Activated CD4-positive, alpha-beta T cell treated with anti-CD3 and anti-CD28 coated beads for 36 hours (primary cell): ENCODE measurements at regions not wholly inside any gene's neighbourhood (a gene's known extent, or its start where the extent isn't known, plus 50 kb on each side); places are given as distances from the start of the nearest gene placed in this dataset.
A peak's percentile ranks its signal among the peaks of the same experiment; 100 is the strongest.
"Not testable (repeated sequence)": the region's sequence is repeated elsewhere in the genome, so short reads cannot be mapped to it uniquely, and the experiment has no call there.

Experiments
- ATAC-seq: fragments of 200-7000 bp; cut with Tn5 transposase; one replicate; pipeline ENCODE4 v1.10.0; 2021; ENCODE audit warnings: mild to moderate bottlenecking, moderate library complexity
- CTCF ChIA-PET: fragments of 350-600 bp; sonication (Branson Sonifier 250); formaldehyde crosslinking; loops from one replicate; lab custom pipeline; 2021; ENCODE audit warnings: antibody characterized with exemption; lab: Charles Lee
- POLR2A ChIA-PET: fragments of 350-600 bp; sonication (Branson Sonifier 250); formaldehyde crosslinking; loops from one replicate; lab custom pipeline; 2021; ENCODE audit warnings: antibody characterized with exemption, inconsistent platforms; lab: Charles Lee
- DNase-seq: peaks from one replicate; pipeline ENCODE4 v3.0.0-alpha.2; 2020
- H3K27ac Mint-ChIP-seq: one replicate; pipeline ENCODE4 v1.8.0; 2021; ENCODE audit warnings: mixed read lengths
- H3K27me3 Mint-ChIP-seq: one replicate; pipeline ENCODE4 v1.8.0; 2021; ENCODE audit warnings: mixed read lengths
- H3K36me3 Mint-ChIP-seq: one replicate; pipeline ENCODE4 v1.8.0; 2021; ENCODE audit warnings: low read depth, mixed read lengths
- H3K4me1 Mint-ChIP-seq: one replicate; pipeline ENCODE4 v1.8.0; 2021; ENCODE audit warnings: mixed read lengths
- H3K4me3 Mint-ChIP-seq: one replicate; pipeline ENCODE4 v1.8.0; 2021; ENCODE audit warnings: mild to moderate bottlenecking, moderate library complexity, mixed read lengths
- H3K9me3 Mint-ChIP-seq: one replicate; pipeline ENCODE4 v1.8.0; 2021; ENCODE audit warnings: low read depth, mixed read lengths
- intact Hi-C, 2 experiments: fragments of 100-400 bp; cut with DNase I in 1 of 2; cut with micrococcal nuclease in 1 of 2; formaldehyde crosslinking; loops; one replicate each; pipeline versions ENCODE4 v1.14.2 to v1.15.1; 2022 to 2024; cut with DNase I, micrococcal nuclease

DNA sequence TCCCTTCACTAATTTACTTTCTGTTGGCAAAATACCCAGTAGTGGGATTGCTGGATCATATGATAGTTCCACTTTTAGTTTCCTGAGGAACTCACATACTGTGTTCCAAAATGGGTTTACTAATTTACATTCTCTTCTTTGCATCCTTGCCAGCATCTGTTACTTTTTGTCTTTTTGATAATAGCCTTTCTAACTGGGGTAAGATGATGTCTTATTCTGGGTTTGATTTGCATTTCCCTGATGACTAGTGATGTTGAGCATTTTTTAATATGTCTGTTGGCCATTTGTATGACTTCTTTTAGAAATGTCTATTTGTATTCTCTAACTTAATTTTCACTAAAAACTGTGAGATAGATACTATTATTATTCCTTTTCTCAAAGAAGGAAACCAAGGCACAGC is 411.7 kb downstream of the SOCS6 start:
- DNase-seq (no peak), ATAC-seq (no peak)
- ChIA-PET POLR2A (interaction anchor here (0.6 kb wide), 1 partner anchor 336 kb away, joined by 3 read pairs; no protein-coding TSS in a partner anchor), CTCF (interaction anchor here (1.2 kb wide), 1 partner anchor 17 kb away, joined by 4 read pairs; no protein-coding TSS in a partner anchor)
- Mint-ChIP-seq H3K4me3 (no peak overlapping the region), H3K27me3 (no peaks in the 10 kb centered on the region), H3K27ac (no peak overlapping the region), H3K36me3 (peaks cover 8% of the 10 kb centered on the region), H3K4me1 (peaks cover 3% of the 10 kb centered on the region), H3K9me3 (peaks cover 13% of the 10 kb centered on the region)
- intact Hi-C loops = no loop called here

DNA sequence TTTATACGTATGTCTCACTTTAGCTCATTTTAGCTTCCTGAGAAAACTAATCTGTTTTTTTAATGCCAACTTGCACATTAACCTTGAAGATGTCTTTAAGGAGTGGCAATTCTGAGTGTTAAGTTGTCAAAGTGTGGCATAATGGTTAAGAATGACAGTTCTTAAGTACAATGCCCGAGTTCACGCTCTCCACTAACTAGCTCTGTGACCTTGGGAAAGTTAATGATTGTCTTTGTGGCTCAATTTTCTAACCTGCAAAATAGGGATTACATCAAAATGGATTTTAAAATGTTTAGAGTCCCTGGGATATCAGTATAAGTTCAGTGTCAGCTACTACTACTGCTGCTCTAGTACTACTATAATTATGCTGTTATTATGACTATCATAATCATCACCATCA is 409.7 kb downstream of the SOCS6 start:
- CTCF ChIA-PET = interaction anchor here (1.0 kb wide), 1 partner anchor 19 kb away, joined by 3 read pairs; no protein-coding TSS in a partner anchor
- no peak overlapping the region for H3K27ac Mint-ChIP-seq
- no peak for ATAC-seq
- POLR2A ChIA-PET = no interaction called here
- H3K36me3 Mint-ChIP-seq = peaks cover 8% of the 10 kb centered on the region
- H3K4me1 Mint-ChIP-seq = peaks cover 3% of the 10 kb centered on the region
- peaks cover 13% of the 10 kb centered on the region for H3K9me3 Mint-ChIP-seq
- intact Hi-C loops = no loop called here
- no peaks in the 10 kb centered on the region for H3K27me3 Mint-ChIP-seq
- no peak for DNase-seq
- no peak overlapping the region for H3K4me3 Mint-ChIP-seq

GRCh38 chr18:70693246-70693645 is 404.4 kb downstream of the SOCS6 start:
- intact Hi-C loops = no loop called here
- Mint-ChIP-seq H3K4me1 (peaks cover 1% of the 10 kb centered on the region), H3K36me3 (peaks cover 8% of the 10 kb centered on the region), H3K27ac (no peak overlapping the region), H3K9me3 (peaks cover 18% of the 10 kb centered on the region), H3K27me3 (no peaks in the 10 kb centered on the region), H3K4me3 (no peak overlapping the region)
- POLR2A ChIA-PET = no interaction called here
- ATAC-seq (no peak), DNase-seq (no peak)
- CTCF ChIA-PET = interaction anchor here (1.1 to 1.9 kb wide), 2 partner anchors 112 to 202 kb away, joined by 3 to 5 read pairs; no protein-coding TSS in a partner anchor

GRCh38 chr18:70689765-70690164 is 400.9 kb downstream of the SOCS6 start:
- CTCF ChIA-PET, intact Hi-C loops, H3K4me3 Mint-ChIP-seq, POLR2A ChIA-PET, H3K4me1 Mint-ChIP-seq, ATAC-seq, H3K27ac Mint-ChIP-seq, DNase-seq, H3K9me3 Mint-ChIP-seq, H3K36me3 Mint-ChIP-seq, H3K27me3 Mint-ChIP-seq: not testable (repeated sequence)

DNA sequence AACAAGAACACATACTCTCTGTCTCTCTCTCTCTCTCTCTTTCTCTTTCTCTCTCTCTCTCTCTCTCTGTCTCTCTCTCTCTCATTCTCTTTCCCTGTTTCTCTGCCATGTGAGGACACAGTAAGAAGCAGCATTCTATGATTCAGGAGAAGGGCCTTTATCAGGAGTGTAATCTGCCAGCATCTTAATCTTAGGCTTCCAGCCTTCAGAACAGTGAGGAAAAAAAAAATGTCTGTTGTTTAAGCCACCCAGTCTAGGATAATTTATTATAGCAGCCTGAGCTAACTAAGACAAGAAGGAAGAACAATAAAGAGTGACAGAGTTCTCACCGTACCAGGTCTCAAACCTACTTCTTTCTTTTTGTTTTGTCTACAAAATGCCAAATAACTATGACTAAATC is 399.4 kb downstream of the SOCS6 start:
- peaks cover 15% of the 10 kb centered on the region for H3K9me3 Mint-ChIP-seq
- H3K27ac Mint-ChIP-seq = no peak overlapping the region
- DNase-seq (no peak), ATAC-seq (no peak)
- peaks cover 19% of the 10 kb centered on the region for H3K4me1 Mint-ChIP-seq
- H3K27me3 Mint-ChIP-seq = no peaks in the 10 kb centered on the region
- no peak overlapping the region for H3K4me3 Mint-ChIP-seq
- H3K36me3 Mint-ChIP-seq = peaks cover 1% of the 10 kb centered on the region
- intact Hi-C loops = no loop called here
- POLR2A ChIA-PET = interaction anchor here (0.7 kb wide), 1 partner anchor 34 kb away, joined by 3 read pairs; no protein-coding TSS in a partner anchor
- CTCF ChIA-PET = no interaction called here

DNA sequence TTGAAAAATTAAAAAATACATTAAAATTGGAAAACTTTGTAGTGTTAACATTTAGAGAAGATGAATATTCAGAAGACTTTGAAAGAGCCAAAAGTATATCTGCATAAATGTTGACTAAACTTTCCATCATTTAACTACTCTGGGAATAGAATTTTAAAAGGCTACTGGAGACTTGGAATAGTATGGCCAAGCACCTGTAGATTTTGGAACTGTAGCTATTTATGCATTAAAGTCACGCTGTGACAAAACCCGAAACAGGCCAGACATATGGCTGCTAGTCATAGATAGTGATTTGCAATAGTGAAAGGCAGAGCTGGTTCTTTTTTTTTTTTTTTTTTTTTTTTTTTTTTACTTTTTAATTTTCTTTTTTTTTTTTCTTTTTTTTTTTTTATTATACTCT is 396.0 kb downstream of the SOCS6 start:
- Mint-ChIP-seq H3K27ac (no peak overlapping the region), H3K4me3 (no peak overlapping the region), H3K9me3 (peaks cover 12% of the 10 kb centered on the region), H3K36me3 (peaks cover 1% of the 10 kb centered on the region), H3K27me3 (no peaks in the 10 kb centered on the region), H3K4me1 (peaks cover 23% of the 10 kb centered on the region)
- POLR2A ChIA-PET = interaction anchor here (0.6 kb wide), 1 partner anchor 15 kb away, joined by 3 read pairs; no protein-coding TSS in a partner anchor
- CTCF ChIA-PET = no interaction called here
- ATAC-seq = no peak
- no peak for DNase-seq
- intact Hi-C loops = no loop called here

GRCh38 chr18:70683263-70683662 is 394.4 kb downstream of the SOCS6 start:
- peaks cover 12% of the 10 kb centered on the region for H3K9me3 Mint-ChIP-seq
- no peak overlapping the region for H3K4me3 Mint-ChIP-seq
- POLR2A ChIA-PET = no interaction called here
- DNase-seq (no peak), ATAC-seq (peak; percentile 76)
- H3K27me3 Mint-ChIP-seq = no peaks in the 10 kb centered on the region
- H3K4me1 Mint-ChIP-seq = peaks cover 22% of the 10 kb centered on the region
- intact Hi-C loops = no loop called here
- CTCF ChIA-PET = interaction anchor here (1.4 to 1.9 kb wide), 2 partner anchors 16 to 20 kb away, joined by 4 read pairs; no protein-coding TSS in a partner anchor
- peak overlapping the region; percentile 61 for H3K27ac Mint-ChIP-seq
- peaks cover 1% of the 10 kb centered on the region for H3K36me3 Mint-ChIP-seq

GRCh38 chr18:70674896-70675295 is 386.1 kb downstream of the SOCS6 start:
- ATAC-seq (no peak), DNase-seq (no peak)
- H3K9me3 Mint-ChIP-seq = peaks cover 8% of the 10 kb centered on the region
- H3K4me1 Mint-ChIP-seq = peaks cover 42% of the 10 kb centered on the region
- ChIA-PET POLR2A (no interaction called here), CTCF (no interaction called here)
- H3K36me3 Mint-ChIP-seq = peaks cover 4% of the 10 kb centered on the region
- H3K4me3 Mint-ChIP-seq = no peak overlapping the region
- H3K27me3 Mint-ChIP-seq = no peaks in the 10 kb centered on the region
- intact Hi-C loops = no loop called here
- no peak overlapping the region for H3K27ac Mint-ChIP-seq

DNA sequence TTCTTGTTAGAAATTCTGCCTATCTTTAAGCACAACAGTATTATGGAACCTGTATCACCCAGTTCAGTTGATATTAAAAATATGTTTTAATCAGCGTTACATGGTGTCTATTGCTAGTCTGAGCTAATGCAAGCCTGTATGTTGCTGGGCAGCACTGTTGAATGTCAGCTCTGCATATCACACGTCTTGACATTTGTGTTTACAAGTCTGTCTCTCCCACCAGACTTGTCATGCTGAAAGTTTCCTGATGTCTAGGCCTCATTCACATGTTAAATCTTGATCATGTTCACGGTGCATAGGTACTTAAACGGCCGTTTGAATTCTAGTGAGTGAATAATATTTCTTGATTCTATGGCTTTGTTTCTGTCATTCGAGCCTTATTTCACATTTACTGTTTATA is 385.0 kb downstream of the SOCS6 start:
- Mint-ChIP-seq H3K4me3 (no peak overlapping the region), H3K9me3 (peaks cover 12% of the 10 kb centered on the region), H3K27me3 (no peaks in the 10 kb centered on the region), H3K36me3 (peaks cover 7% of the 10 kb centered on the region), H3K27ac (no peak overlapping the region), H3K4me1 (peaks cover 42% of the 10 kb centered on the region)
- ATAC-seq (no peak), DNase-seq (no peak)
- intact Hi-C loops = no loop called here
- ChIA-PET CTCF (interaction anchor here (0.6 kb wide), 1 partner anchor 32 kb away, joined by 4 read pairs; no protein-coding TSS in a partner anchor), POLR2A (no interaction called here)

GRCh38 chr18:70672581-70672980 is 383.7 kb downstream of the SOCS6 start:
- DNase-seq (no peak), ATAC-seq (peak; percentile 77)
- Mint-ChIP-seq H3K27me3 (no peaks in the 10 kb centered on the region), H3K27ac (peak overlapping the region; percentile 52), H3K9me3 (peaks cover 12% of the 10 kb centered on the region), H3K4me1 (peaks cover 42% of the 10 kb centered on the region), H3K36me3 (peaks cover 10% of the 10 kb centered on the region), H3K4me3 (peak overlapping the region; percentile 7)
- intact Hi-C loops = no loop called here
- POLR2A ChIA-PET = no interaction called here
- CTCF ChIA-PET = interaction anchor here (1.4 kb wide), 1 partner anchor 13 kb away, joined by 7 read pairs; no protein-coding TSS in a partner anchor

GRCh38 chr18:70671889-70672565 is 383.2 kb downstream of the SOCS6 start:
- peaks cover 10% of the 10 kb centered on the region for H3K9me3 Mint-ChIP-seq
- POLR2A ChIA-PET = no interaction called here
- DNase-seq (peak; percentile 20), ATAC-seq (peak; percentile 60)
- peak overlapping the region; percentile 52 for H3K27ac Mint-ChIP-seq
- no peaks in the 10 kb centered on the region for H3K27me3 Mint-ChIP-seq
- H3K4me3 Mint-ChIP-seq = peak overlapping the region; percentile 7
- peaks cover 9% of the 10 kb centered on the region for H3K36me3 Mint-ChIP-seq
- peaks cover 42% of the 10 kb centered on the region for H3K4me1 Mint-ChIP-seq
- intact Hi-C loops = no loop called here
- CTCF ChIA-PET = interaction anchor here (1.4 kb wide), 1 partner anchor 12 kb away, joined by 7 read pairs; no protein-coding TSS in a partner anchor

DNA sequence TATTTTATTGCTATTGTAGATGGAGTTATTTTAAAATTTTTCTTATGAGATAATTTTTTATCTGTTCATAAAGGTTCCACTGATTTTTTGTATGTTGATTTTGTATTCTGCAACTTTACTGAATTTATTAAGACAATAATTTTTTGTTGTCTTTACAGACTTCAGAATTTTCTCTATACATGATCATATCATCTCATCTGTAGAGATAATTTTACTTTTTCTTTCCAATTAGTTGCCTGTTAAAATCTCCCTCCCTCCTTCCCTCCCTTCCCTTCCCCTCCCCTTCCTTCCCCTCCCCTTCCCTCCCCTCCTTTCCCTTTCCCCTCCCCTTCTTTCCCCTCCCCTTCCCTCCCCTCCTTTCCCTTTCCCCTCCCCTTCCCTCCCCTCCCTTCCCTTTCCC is 378.1 kb downstream of the SOCS6 start:
- Mint-ChIP-seq H3K4me3 (no peak overlapping the region), H3K4me1 (peaks cover 33% of the 10 kb centered on the region), H3K27ac (no peak overlapping the region), H3K9me3 (peaks cover 7% of the 10 kb centered on the region), H3K27me3 (no peaks in the 10 kb centered on the region), H3K36me3 (peaks cover 8% of the 10 kb centered on the region)
- intact Hi-C loops = no loop called here
- DNase-seq (no peak), ATAC-seq (no peak)
- ChIA-PET CTCF (no interaction called here), POLR2A (no interaction called here)
